Ammon's horn (tissue), 1 donor: ENCODE measurements at regions not wholly inside any gene's neighbourhood (a gene's known extent, or its start where the extent isn't known, plus 50 kb on each side); places are given as distances from the start of the nearest gene placed in this dataset.

Source experiments
- DNase-seq: peaks from one replicate; pipeline ENCODE4 v3.0.0-alpha.2; 2016; ENCODE audit warnings: low spot score

DNA sequence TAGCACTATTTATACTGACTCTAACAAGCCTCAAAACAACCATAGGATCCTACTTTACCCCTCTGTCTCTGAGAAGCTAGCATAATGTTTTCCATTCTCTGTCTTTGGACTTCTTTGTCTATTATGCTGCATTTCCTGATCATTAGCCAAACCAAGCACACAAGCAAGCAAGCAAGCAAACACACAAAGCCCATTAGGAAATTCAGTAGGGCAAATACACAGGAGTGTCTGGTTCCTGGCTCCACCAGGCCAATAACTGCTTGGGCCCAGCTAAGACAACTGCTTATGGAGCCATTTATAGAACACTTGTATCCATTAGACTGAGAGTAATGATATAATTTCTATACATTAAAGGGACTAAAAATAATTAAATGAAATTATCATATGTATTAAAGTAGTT lies 952.9 kb upstream of the EPHA7 start:
- peak; percentile 85 for DNase-seq

DNA sequence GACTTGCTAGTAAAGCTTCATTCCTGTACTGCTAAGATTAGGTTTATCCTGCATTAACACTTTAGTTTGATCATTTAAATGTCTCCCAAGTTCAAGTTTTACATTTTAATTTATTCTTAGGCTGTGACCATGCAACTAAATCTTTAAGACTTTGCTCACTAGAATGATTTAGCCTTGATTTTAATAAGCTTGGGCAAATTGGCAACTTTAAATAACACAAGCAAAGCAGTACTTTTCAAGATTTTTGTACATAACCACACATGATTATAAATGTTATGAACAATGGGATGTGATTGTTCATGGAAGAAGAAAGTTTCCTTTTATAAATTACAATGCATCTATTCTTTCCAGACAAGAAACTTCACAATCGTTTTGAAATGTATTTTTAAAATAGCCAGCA lies 948.0 kb upstream of the EPHA7 start:
- DNase-seq, result no peak

DNA sequence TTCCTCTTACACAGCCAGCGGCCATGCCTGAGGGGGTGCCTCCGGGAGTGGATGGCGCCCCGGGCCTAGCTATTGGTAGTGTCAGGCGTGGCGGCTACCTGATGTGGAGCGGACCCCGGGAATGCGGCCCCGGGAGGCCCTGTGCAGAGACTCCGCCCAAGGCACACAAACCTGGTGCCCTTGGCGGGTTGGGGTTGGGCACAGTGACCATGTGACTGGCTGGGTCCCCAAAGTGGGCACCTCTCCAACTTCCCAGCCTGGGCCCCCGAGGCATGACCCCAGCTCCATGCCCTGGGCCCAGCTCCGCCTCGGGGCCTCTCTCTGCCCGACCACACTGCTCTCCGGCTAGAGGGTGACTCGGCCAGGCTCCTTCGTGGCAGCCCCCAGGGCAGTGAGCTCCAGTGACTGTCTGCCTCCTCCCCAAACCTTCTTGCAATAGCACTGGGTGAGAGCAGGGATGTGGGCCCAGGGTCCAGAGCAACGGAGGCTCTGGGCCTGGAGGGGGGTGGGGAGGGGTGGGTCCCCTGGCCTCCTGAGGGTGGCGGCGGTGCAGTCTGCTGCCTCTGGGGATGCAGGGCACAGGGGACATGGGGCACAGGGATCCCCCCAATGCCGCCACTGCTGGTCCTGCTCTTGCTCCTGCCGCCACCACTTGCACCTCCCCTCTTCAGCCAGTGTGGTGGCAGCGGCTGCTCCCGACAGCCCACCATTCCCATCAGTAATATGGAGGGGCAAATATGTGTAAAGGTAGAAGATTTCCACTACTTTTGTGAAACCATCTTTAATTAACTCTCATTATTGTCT lies 942.9 kb upstream of the EPHA7 start:
- no peak for DNase-seq

DNA sequence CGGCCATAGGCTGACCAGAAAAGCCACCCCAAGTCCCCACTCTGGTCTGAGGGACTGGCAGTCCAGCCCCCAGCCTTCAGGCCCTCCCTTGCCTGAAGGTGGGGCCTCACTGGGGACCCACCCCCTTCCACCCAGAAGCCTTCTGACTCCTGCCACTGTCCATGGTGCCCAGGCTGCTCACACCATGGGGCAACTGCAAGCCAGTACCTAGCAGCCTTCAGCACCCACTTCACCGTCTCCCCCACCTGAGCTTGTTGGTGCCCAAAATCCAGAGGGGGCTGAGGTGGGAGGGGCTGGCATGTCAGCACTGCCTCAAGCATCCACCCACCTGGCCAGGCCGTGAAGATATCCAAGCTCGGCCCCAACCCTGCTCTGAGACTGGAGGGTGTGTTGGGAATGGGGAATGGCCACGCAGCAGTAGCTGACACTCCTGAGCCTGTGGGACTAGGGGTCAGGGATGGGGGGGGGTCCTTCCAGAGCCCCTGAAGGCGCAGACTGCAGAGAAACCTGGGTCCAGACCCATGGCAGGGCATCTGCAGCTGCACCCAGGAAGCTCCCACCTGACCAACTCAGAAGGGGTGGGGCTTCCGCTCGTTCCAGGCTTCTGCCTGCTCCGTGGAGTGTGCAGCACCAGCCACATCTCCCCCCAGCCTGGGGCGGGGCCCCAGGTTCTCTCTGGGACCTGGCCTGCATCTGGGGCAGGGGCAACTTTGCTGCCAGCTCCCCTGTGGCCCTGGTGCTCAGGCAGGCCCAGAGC lies 942.1 kb upstream of the EPHA7 start:
- no peak for DNase-seq

DNA sequence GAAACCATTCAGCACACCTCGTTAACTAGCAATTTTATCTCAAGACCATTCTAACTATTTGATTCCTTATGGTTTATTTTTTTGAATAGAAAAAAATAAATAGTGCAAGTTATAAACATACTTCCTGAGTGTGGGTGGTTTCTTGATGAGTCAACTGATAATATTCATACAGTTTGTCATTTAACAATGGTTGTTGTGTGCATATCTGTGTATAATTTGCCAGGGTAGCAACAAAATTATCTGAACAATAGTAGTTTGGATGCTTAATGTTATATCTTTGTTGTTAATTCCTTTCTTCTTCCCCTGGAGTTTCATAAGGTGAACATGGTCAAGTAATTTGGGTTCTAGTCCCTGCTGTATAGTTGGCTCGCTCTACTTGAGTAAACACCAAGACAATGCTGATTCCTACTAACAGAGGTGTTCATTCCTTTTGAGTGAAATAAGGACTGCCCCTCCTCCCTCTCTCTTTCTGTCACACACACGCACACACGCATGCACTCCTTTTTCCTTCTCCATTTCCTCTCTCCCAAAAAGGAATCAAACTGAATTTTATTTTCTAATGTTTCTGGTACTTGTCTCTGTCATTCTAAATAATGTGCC lies 938.1 kb upstream of the EPHA7 start:
- no peak for DNase-seq

DNA sequence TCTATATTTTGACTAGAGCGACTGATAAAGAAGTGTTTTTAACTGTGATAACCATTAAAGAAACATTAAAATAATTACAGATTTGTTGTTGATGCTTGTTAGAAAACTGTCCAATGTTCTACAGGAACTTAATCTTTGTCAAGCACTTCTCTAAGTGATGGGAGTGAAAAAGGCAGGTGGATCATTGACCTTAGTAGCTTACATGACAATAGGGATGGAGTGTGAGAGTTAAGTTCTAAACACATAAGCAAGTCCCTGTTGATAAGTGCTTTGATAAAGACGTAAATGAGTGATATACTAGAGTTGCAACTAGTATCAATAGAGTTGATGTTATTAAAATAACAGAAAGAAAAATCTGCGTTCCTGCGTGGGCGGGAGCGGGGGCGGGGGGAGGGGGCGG lies 931.5 kb upstream of the EPHA7 start:
- DNase-seq, result no peak

DNA sequence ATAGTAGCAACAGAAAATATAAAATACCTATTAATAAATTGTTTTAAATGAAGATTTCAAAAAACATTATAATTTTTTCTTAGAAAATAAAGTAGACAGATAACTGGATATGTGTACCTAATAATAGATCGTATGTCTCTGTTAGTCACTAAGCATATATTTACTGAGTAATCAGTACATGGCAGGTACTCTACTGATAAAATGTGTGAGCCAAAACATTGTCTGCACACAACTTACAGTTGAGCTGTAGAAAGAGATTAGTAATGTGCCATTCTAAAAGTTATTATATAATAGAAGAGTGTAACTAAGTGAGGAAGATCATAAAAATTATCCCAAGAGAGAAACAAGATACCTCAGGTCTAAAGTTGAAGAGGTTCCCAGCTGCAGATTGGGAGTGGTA lies 929.9 kb upstream of the EPHA7 start:
- DNase-seq, result no peak

DNA sequence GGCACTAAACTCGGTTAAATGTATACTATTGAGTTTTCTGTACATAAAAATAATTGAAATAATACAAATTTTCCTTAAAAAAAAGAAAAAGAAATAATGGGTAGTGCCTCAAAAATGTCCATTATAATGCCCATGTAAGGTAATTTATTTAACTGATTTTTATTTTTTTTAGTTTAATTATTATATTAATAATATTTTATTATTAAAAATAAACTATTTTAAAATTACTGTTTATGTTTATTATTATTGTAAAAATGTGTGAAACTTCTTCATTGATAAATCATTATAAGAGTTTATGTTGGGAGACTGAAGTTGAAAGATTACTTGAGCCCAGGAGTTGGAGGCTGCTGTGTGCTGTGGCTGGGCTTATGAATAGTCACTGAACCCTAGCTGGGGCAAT lies 925.5 kb upstream of the EPHA7 start:
- no peak for DNase-seq

DNA sequence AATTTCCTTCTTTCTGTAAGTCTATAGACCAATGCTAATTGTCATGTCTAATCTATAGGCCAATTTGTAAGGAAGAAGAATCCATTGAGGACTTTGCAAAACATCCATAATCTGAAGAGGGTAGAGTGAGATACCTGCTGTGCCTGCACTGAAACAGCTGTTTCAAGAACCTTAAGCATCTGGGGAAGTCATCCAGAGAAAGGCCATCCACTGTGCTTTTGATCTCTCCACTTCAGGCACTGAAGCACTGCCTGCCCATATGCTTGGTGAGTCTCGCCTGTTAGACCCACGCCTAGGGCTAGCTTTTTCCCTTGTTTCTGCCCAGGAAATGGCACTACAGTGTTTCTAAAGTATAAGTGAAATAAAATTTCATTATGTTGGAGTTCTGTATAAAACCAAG lies 921.8 kb upstream of the EPHA7 start:
- DNase-seq, result no peak

DNA sequence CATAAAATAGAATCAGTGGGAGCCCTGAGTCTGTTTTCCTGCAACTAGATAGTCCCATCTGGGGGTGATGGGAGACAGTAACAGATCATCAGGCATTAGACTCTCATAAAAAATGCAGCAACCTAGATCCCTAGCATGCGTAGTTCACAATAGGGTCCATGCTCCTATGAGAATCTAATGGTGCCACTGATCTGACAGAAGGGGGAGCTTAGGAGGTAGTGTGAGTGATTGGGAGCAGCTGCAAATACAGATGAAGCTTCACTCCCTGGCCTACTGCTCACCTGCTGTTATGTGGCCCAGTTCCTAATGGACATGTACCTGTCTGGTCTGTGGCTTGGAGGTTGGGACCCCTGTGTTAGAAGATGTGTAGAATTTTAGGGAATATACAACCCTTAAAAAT lies 904.5 kb upstream of the EPHA7 start:
- no peak for DNase-seq

DNA sequence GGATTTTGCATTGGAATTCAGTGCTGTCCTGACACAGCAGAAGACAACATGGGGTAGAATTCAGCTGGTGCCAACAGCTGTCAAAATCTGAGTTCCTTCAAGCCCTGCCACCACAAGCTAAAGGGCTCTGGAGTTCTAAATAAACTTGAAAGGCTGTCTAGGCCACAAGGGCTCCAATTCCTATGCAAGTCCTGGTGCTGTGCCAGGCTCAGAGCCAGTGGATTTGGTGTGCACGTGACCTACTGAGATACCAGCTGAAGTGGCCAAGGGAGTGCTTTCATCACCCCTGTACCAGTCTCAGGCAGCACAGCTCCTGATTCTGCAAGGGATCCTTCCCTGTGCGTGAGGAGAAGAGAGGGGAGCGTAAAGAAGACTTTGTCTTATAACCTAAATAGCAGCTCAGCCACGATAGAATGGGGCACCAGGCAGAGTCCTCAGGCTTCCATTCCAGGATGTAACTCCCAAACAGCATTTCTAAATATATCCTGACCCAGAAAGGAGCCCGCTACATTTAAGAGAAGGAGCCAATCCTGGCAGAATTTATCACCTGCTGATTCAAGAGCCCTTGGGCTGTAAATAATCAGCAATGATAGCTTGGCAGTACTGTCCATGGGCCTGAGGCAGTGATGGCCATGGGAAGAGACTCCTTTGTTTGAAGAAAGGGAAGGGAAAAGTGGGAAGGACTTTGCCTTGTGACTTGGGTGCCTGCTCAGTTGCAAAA lies 881.2 kb upstream of the EPHA7 start:
- DNase-seq, result no peak

DNA sequence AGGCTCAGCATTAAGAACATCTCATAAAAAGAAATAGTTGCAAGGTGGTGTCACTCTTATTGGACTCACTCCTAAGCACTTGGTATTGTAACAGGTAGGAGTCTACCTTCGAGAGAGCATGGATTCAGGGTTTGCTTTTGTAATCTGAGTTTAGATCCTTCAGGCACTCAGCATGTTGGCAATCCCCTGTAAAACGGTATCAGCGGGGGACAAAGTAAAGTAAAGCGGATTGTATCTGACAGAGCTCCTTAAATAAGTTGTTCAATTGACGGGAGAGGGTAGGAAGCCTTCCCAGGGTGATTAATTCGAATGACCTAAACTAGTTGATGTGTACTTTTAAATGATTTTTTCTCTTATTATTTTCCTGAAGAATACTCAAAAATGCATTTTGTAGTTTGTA lies 869.8 kb upstream of the EPHA7 start:
- DNase-seq, result no peak

DNA sequence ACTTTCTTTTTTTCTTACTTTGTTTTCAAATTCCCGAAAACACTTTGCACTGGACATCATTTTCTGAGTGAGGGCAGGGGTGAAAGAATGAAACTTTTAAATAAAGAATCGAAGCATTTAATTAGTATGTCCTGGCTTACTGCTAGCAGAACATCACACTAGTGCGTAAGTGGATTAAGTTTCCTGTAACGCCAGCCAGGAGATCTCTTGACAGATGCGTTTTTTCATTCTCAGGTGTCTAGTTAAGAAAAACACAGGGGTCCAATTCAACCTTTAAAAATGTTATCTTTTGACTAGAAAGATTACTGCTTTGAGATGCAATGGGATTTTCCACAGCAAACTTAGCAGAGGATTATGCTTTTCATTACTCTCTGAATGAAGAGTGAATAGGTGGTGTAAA lies 858.8 kb upstream of the EPHA7 start:
- no peak for DNase-seq

DNA sequence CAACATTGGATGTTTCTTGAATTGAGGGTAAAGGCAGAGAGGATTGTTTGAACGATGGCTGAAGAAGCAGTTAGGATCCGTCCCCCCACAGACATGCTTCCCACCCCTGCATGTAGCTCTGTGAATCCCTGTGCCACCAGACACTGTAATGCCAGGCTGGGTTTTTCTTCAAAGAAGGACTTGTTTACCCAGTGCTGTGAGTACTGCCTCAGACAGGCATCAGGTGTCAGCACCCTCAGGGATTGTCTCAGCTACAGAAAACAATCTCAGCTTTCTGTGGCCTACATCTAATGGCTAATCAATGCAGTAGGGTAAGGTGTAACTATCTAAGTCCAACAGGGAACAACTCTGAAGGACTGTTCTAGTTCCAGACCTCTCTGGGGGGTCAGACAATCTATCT lies 853.0 kb upstream of the EPHA7 start:
- DNase-seq, result no peak

DNA sequence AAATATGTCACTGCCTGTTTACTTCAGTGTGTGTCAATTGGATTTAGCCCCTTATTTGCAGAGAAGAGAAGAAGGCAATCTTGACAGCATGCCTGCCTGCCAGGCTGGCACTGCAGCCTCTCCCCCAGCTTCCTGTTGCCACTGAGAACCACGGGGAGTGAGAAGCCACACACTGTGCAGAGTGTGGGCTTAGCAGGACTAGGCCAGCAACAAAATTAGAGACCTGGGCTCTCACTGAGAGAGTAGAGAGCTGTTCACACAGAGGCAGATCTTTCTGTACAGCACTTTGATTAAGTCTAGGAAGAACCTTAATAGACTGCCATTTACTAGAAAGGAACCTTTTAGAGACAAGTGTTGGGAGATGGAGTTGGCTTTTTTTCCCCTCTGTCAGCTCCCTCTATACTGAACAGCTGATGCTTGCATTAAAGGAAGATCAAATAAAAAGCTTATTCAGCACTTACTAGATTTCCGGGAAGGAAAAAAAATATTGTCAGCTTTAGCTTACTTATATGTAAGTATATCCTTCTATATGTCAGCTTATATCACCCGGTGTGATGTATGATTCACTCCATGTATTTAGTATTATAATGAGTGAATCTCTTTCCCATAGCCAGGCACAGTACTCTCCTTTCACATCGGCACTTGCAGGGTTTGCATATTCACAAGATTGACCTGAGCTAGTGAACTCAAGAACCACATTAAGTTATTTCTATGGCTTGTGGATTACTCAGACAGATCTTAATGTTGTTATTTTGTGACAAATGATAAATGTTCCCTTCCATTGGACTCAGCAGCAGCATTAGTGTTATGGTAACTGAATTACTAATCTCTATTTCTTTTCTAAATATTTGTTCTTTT lies 851.0 kb upstream of the EPHA7 start:
- peak; percentile 68 for DNase-seq

DNA sequence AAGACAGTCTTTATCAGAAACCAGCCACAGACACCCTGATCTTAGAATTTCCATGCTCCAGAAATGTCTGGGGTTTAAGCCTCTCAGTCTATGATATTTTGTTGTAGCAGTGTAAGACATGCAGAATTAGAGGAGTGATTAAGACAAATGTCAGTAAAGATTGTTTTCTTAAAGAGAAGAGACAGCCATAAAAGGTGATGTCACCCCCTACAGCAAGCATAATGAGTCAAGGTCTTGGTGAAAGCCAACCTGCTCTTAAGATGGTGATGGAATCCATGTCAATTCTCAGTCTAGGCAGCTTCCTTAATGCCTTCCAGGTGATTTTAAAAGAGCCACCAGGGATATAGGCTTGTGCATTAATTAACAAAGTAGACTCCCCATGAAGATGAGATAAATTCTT lies 849.9 kb upstream of the EPHA7 start:
- no peak for DNase-seq

DNA sequence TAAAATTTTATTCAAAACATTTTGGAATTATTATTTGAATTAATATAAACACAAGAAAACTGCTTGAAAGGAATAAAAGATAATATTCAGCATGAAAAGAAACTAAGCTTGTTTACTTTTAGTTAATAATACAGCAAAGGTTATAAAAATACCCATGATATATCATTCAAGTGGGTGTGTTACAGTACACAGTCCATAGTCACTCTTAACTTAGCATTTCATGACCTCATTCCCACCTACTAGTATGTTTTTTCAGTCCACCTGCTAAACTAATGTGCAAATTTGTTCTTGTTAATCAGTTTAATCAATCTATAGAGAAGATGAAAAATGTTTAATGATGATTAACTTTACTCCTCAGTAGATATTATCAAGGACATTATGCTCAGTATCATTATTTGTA lies 841.4 kb upstream of the EPHA7 start:
- DNase-seq, result no peak

DNA sequence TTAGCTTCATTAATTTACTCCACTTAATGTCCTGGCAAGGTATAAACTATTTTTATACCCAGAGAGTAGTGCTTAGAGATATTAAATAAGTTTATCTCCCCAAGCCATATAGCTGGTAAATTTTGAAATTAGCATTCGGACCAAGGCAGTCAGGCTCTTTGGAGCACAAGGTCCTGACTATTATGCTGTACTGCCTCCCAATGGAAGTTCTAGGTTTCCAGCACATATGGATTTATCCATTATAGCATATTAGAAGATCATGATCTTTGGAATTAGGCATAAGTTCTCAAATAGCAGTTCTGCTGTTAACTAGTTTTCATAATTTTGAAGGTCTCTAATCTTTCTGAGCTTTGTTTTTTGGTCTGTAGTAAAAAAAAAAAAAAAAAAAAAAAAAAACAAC lies 835.3 kb upstream of the EPHA7 start:
- peak; percentile 50 for DNase-seq

DNA sequence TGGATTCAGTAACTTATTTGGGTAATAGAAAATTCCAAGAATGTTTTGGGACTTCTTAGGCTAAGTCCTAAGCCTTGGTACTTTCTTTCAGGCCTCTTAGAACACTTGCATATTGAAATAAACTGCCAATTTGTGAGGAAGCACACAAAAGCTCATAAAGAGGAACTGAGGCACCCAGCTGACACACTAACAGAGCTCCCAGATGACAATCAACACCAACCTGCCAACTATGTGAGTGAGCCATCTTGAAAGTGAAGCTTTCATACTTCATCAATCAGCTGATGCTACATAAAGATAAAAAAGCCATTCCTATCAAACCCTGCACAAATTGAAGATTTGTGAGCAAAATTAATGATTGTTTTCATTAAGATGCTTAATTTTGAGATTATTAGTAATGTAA lies 832.5 kb upstream of the EPHA7 start:
- DNase-seq, result no peak

DNA sequence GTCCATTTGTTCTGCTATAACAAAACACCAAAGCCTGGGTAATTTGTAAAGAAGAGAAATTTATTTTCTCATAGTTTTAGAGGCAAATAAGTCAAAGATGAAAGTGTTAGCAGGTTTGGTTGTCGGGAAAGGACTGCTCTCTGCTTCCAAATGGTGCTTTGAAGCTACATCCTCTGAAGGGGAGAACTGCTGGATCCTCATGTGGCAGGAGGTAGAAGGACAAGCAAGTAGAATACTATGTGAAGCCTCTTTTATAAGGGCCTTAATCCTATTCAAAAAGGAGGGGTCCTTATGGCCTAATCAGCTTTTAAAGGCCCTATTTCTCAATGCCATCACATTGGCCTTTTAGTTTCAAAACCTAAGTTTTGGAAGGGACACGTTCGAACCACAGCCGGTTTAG lies 826.0 kb upstream of the EPHA7 start:
- no peak for DNase-seq

DNA sequence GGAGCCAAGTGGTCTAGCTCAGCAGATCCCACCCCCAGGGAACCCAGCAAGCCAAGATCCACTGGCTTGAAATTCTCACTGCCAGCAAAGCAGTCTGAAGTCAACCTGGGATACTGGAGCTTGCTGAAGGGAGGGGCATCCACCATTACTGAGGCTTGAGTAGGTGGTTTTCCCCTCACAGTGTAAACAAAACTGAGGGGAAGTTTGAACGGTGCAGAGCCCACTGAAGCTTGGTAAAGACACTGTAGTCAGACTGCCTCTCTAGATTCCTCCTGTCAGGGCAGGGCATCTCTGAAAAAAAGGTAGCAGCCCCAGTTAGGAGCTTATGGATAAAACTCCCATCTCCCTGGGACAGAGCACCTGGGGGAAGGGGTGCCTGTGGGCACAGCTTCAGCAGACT lies 819.5 kb upstream of the EPHA7 start:
- DNase-seq, result no peak

DNA sequence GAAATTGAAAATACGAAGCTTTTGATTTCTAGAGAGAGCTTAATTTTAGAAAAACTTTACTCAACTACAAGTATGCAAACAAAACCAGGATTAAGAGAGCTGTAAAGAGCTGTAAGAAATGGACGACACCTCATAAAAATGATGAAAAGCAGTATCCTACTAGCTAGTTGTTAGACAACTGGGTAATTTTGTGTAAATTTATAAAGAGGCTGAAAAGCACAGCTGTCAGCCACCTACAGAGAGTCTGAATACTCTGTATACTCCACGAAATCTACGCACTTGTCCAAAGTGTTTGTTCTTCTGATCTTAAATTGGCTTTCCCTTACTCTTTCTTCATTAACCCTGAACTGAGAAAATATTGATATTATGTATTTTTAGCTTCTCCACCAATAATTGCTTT lies 808.4 kb upstream of the EPHA7 start:
- no peak for DNase-seq
